HCT116 (cell line): ENCODE measurements at regions not wholly inside any gene's neighbourhood (a gene's known extent, or its start where the extent isn't known, plus 50 kb on each side); places are given as distances from the start of the nearest gene placed in this dataset.

ENCODE experiments used
- ATAC-seq: fragments of 200-7000 bp; cut with Tn5 transposase; 2 replicates; pipeline ENCODE4 v1.9.1; 2020; ENCODE audit warnings: mild to moderate bottlenecking, moderate library complexity
- BruUV-seq: library from RNA; stranded (reverse); fragments of 400-500 nt; replicated peaks from 2 replicates; lab custom pipeline; 2021; lab: Mats Ljungman, UMichigan
- CTCF ChIA-PET: fragments of 300-600 bp; sonication (Branson Sonifier 250); formaldehyde crosslinking; loops from one replicate; lab custom pipeline; 2021; ENCODE audit warnings: antibody characterized with exemption; lab: Charles Lee
- POLR2A ChIA-PET: fragments of 300-600, 350-600 bp; sonication (Branson Sonifier 250); formaldehyde crosslinking; loops from one replicate; lab custom pipeline; 2021; ENCODE audit warnings: antibody characterized with exemption; lab: Charles Lee
- RAD21 ChIA-PET, 2 experiments: fragments of 300-600 bp; sonication (Branson Sonifier 250); formaldehyde crosslinking; loops; one replicate each; lab custom pipeline; 2023; ENCODE audit warnings: low total read pairs in 2 of 2; ENCODE audit not compliant: uncharacterized antibody in 2 of 2, unreplicated experiment in 2 of 2, low non-redundant PET in 1 of 2; lab: Charles Lee
- DNase-seq: peaks from one replicate; pipeline ENCODE4 v3.0.0-alpha.2; 2010; ENCODE audit warnings: low read depth, low spot score
- H2AFZ ChIP-seq: fragments of 200-600 bp; shearing (Covaris generic), sonication (generic); 2 replicates; pipeline ENCODE4 v1.6.1; 2017; ENCODE audit warnings: low read depth, mixed run types, mixed read lengths, antibody characterized with exemption, low read length; ENCODE audit not compliant: poor library complexity, severe bottlenecking
- H3K27ac ChIP-seq: 2 replicates; pipeline ENCODE4 v1.5.1; 2012; ENCODE audit warnings: low read depth, low read length
- H3K27me3 ChIP-seq: fragments of 200-600 bp; sonication (generic); 2 replicates; pipeline ENCODE4 v1.6.1; 2016; ENCODE audit warnings: mixed run types, low read length, mixed read lengths; ENCODE audit not compliant: insufficient read depth
- H3K36me3 ChIP-seq, 2 experiments: fragments of 200-500 bp in 1 of 2; fragments of 200-600 bp in 1 of 2; sonication (Bioruptor generic) in 1 of 2; sonication (generic) in 1 of 2; 2 replicates each; pipeline versions ENCODE4 v1.5.1 to v1.6.1; 2014 to 2016; ENCODE audit warnings: low read length in 2 of 2, inconsistent platforms in 1 of 2, mixed read lengths in 1 of 2, mixed run types in 1 of 2; ENCODE audit not compliant: insufficient read depth in 2 of 2, control insufficient read depth in 1 of 2
- H3K4me1 ChIP-seq, 2 experiments: fragments of 200-600 bp in 1 of 2; sonication (generic) in 1 of 2; 2 replicates each; pipeline versions ENCODE4 v1.5.1 to v1.6.1; 2012 to 2017; ENCODE audit warnings: low read length in 2 of 2, inconsistent platforms in 1 of 2, mild to moderate bottlenecking in 1 of 2, mixed read lengths in 1 of 2, mixed run types in 1 of 2, moderate library complexity in 1 of 2; ENCODE audit not compliant: insufficient read depth in 2 of 2, control insufficient read depth in 1 of 2
- H3K4me2 ChIP-seq: fragments of 200-600 bp; sonication (generic); 2 replicates; pipeline ENCODE4 v1.6.1; 2017; ENCODE audit warnings: mixed run types, low read length, mixed read lengths
- H3K4me3 ChIP-seq, 2 experiments: fragments of 200-600 bp in 1 of 2; sonication (generic) in 1 of 2; replicated peaks in 1 of 2; 2 replicates each; pipeline ENCODE4 v1.5.1; 2011 to 2016; ENCODE audit warnings: low read length in 2 of 2, control low read depth in 1 of 2, low read depth in 1 of 2, mild to moderate bottlenecking in 1 of 2, mixed read lengths in 1 of 2, mixed run types in 1 of 2
- H3K79me2 ChIP-seq: fragments of 200-600 bp; sonication (generic); 2 replicates; pipeline ENCODE4 v1.6.1; 2017; ENCODE audit warnings: mild to moderate bottlenecking, mixed run types, low read length, moderate library complexity, mixed read lengths; ENCODE audit not compliant: insufficient read depth
- H3K9ac ChIP-seq: fragments of 200-600 bp; sonication (generic); 2 replicates; pipeline ENCODE4 v1.6.1; 2016; ENCODE audit warnings: low read length, mixed read lengths
- H3K9me2 ChIP-seq: fragments of 200-600 bp; sonication (generic), shearing (Covaris generic); 2 replicates; pipeline ENCODE4 v1.6.1; 2017; ENCODE audit warnings: mixed run types, mild to moderate bottlenecking, moderate library complexity; ENCODE audit not compliant: insufficient read depth
- H3K9me3 ChIP-seq, 2 experiments: fragments of 200-500 bp in 1 of 2; fragments of 200-600 bp in 1 of 2; sonication (Bioruptor generic) in 1 of 2; sonication (generic) in 1 of 2; 2 replicates each; pipeline ENCODE4 v1.6.1; 2014 to 2017; ENCODE audit warnings: low read length in 2 of 2, mixed read lengths in 2 of 2, inconsistent platforms in 1 of 2, low read depth in 1 of 2, mild to moderate bottlenecking in 1 of 2, mixed run types in 1 of 2, moderate library complexity in 1 of 2; ENCODE audit not compliant: control insufficient read depth in 1 of 2, insufficient read depth in 1 of 2
- H4K20me1 ChIP-seq: fragments of 200-600 bp; sonication (generic), shearing (Covaris generic); 2 replicates; pipeline ENCODE4 v1.6.1; 2017; ENCODE audit warnings: mixed run types, mild to moderate bottlenecking, moderate library complexity; ENCODE audit not compliant: insufficient read depth
- ATF3 ChIP-seq: IDR thresholded peaks from 2 replicates; pipeline ENCODE4 v1.6.1; 2012
- CEBPB ChIP-seq: IDR thresholded peaks from 2 replicates; pipeline ENCODE4 v1.6.1; 2012; ENCODE audit warnings: low read depth
- EGR1 ChIP-seq: IDR thresholded peaks from 2 replicates; pipeline ENCODE4 v1.6.1; 2012; ENCODE audit warnings: low read depth
- EZH2phosphoT487 ChIP-seq: fragments of 200-600 bp; IDR thresholded peaks from 2 replicates; pipeline ENCODE4 v1.6.1; 2018; ENCODE audit warnings: antibody characterized with exemption, borderline replicate concordance
- ZFX ChIP-seq: fragments of 450-650 bp; IDR thresholded peaks from 2 replicates; pipeline ENCODE4 v1.6.1; 2017
- intact Hi-C: fragments of 100-400 bp; cut with micrococcal nuclease; formaldehyde crosslinking; loops from 2 replicates; pipeline ENCODE4 v1.10.0; 2022

- DNase-seq: no peak
- ChIA-PET POLR2A (no interaction called here), CTCF (no interaction called here), RAD21 (no interaction called here)
- no peak overlapping the region for H3K4me2 ChIP-seq
- ATAC-seq: no peak
- H3K36me3 ChIP-seq: no peaks in the 10 kb centered on the region
- H3K9me2 ChIP-seq: no peaks in the 10 kb centered on the region
- intact Hi-C loops: no loop called here
- H3K4me3 ChIP-seq: no peak overlapping the region
- H3K27ac ChIP-seq: no peak overlapping the region
- H3K9me3 ChIP-seq: peaks cover 0 to 5% of the 10 kb centered on the region in 2 experiments; a peak in 1 of 4 replicates
- H4K20me1 ChIP-seq: no peaks in the 10 kb centered on the region
- H3K27me3 ChIP-seq: no peaks in the 10 kb centered on the region
- TF ChIP-seq ZFX (no peak), CEBPB (0 out of 2 replicates have a peak, but pooled peaks have one; percentile 32), EZH2phosphoT487 (no peak), ATF3 (no peak)
- H3K4me1 ChIP-seq: no peaks in the 10 kb centered on the region
- H3K79me2 ChIP-seq: no peaks in the 10 kb centered on the region
- BruUV-seq: no TSS peak
- no peak overlapping the region for H3K9ac ChIP-seq
- no peak overlapping the region for H2AFZ ChIP-seq
Observed at GRCh38 chr3:104849070-104849469, 517.6 kb upstream of the ALCAM start.

- Histone ChIP-seq H3K27me3 (no peaks in the 10 kb centered on the region), H3K9ac (no peak overlapping the region), H3K36me3 (no peaks in the 10 kb centered on the region), H3K4me3 (no peak overlapping the region), H3K27ac (no peak overlapping the region), H3K4me2 (no peak overlapping the region), H3K9me3 (no peaks in the 10 kb centered on the region), H2AFZ (no peak overlapping the region), H3K4me1 (no peaks in the 10 kb centered on the region), H3K9me2 (peaks cover 2% of the 10 kb centered on the region; the same call in 1 of the 2 replicates), H4K20me1 (no peaks in the 10 kb centered on the region), H3K79me2 (no peaks in the 10 kb centered on the region)
- ChIA-PET RAD21 (no interaction called here), POLR2A (no interaction called here), CTCF (no interaction called here)
- TF ChIP-seq EGR1: no peak
- ATAC-seq (no peak), DNase-seq (no peak)
- no TSS peak for BruUV-seq
- intact Hi-C loops: no loop called here
Observed at GRCh38 chr3:104854468-104854867, 512.2 kb upstream of the ALCAM start.
